PC-3 (cell line): ENCODE measurements at regions not wholly inside any gene's neighbourhood (a gene's known extent, or its start where the extent isn't known, plus 50 kb on each side); places are given as distances from the start of the nearest gene placed in this dataset.
A peak's percentile ranks its signal among the peaks of the same experiment; 100 is the strongest.

ENCODE experiments used
- ATAC-seq: fragments of 200-7000 bp; cut with Tn5 transposase; 2 replicates; pipeline ENCODE4 v1.9.1; 2020; ENCODE audit warnings: mild to moderate bottlenecking, moderate library complexity
- BruUV-seq: library from RNA; stranded (reverse); fragments of 400-500 nt; replicated peaks from 2 replicates; lab custom pipeline; 2021; lab: Mats Ljungman, UMichigan
- CTCF ChIA-PET: fragments of 300-600 bp; sonication (Branson Sonifier 250); formaldehyde crosslinking; loops from one replicate; lab custom pipeline; 2022; ENCODE audit warnings: antibody characterized with exemption; lab: Charles Lee
- POLR2A ChIA-PET: fragments of 300-600 bp; sonication (Branson Sonifier 250); formaldehyde crosslinking; loops from one replicate; lab custom pipeline; 2022; ENCODE audit warnings: antibody characterized with exemption; ENCODE audit not compliant: unreplicated experiment; lab: Charles Lee
- DNase-seq: peaks from one replicate; pipeline ENCODE4 v3.0.0-alpha.2; 2015
- H2AFZ ChIP-seq: fragments of 300-600 bp; sonication (generic); 2 replicates; pipeline ENCODE4 v1.6.0; 2016; ENCODE audit warnings: antibody characterized with exemption, low read length
- H3F3A ChIP-seq: fragments of 300-600 bp; sonication (generic); one replicate; pipeline ENCODE4 v1.6.0; 2017; ENCODE audit warnings: antibody characterized with exemption, low read length, control low read depth, mild to moderate bottlenecking; ENCODE audit not compliant: unreplicated experiment
- H3K27ac ChIP-seq: fragments of 300-600 bp; sonication (generic); 2 replicates; pipeline ENCODE4 v1.5.1; 2016; ENCODE audit warnings: mild to moderate bottlenecking, low read length
- H3K27me3 ChIP-seq: fragments of 300-600 bp; sonication (generic); 2 replicates; pipeline ENCODE4 v1.6.1; 2016; ENCODE audit warnings: low read length, mixed read lengths
- H3K36me3 ChIP-seq: fragments of 300-600 bp; sonication (generic); 2 replicates; pipeline ENCODE4 v1.6.1; 2016; ENCODE audit warnings: low read depth, mixed run types, low read length, mixed read lengths
- H3K4me1 ChIP-seq: fragments of 300-600 bp; sonication (generic); 2 replicates; pipeline ENCODE4 v1.5.1; 2016; ENCODE audit warnings: low read length; ENCODE audit not compliant: insufficient read depth
- H3K4me2 ChIP-seq: fragments of 300-600 bp; sonication (generic); 2 replicates; pipeline ENCODE4 v1.6.0; 2016; ENCODE audit warnings: low read length
- H3K4me3 ChIP-seq: fragments of 300-600 bp; sonication (generic); 2 replicates; pipeline ENCODE4 v1.5.1; 2016; ENCODE audit warnings: mild to moderate bottlenecking, low read length, mixed read lengths
- H3K79me2 ChIP-seq: fragments of 300-600 bp; sonication (generic); 2 replicates; pipeline ENCODE4 v1.6.1; 2017; ENCODE audit warnings: low read length, mixed read lengths
- H3K9ac ChIP-seq: fragments of 300-600 bp; sonication (generic); 2 replicates; pipeline ENCODE4 v1.6.0; 2016; ENCODE audit warnings: mild to moderate bottlenecking, low read length
- H3K9me2 ChIP-seq: fragments of 300-600 bp; sonication (generic); replicated peaks from 2 replicates; pipeline ENCODE4 v1.6.1; 2016; ENCODE audit warnings: mixed run types, low read length, mixed read lengths
- H3K9me3 ChIP-seq: fragments of 300-600 bp; sonication (generic); 2 replicates; pipeline ENCODE4 v1.6.1; 2016; ENCODE audit warnings: low read length, mixed read lengths
- H4K20me1 ChIP-seq: fragments of 300-600 bp; sonication (generic); 2 replicates; pipeline ENCODE4 v1.6.1; 2016; ENCODE audit warnings: low read length, mixed read lengths
- EZH2 ChIP-seq: fragments of 300-600 bp; sonication (generic); IDR thresholded peaks from one replicate; pipeline ENCODE4 v1.6.1; 2017; ENCODE audit warnings: antibody characterized with exemption, mild to moderate bottlenecking, low read length; ENCODE audit not compliant: unreplicated experiment
- EZH2phosphoT487 ChIP-seq: fragments of 300-600 bp; sonication (generic); IDR thresholded peaks from 2 replicates; pipeline ENCODE4 v1.6.1; 2018; ENCODE audit warnings: mild to moderate bottlenecking, antibody characterized with exemption, low read length, borderline replicate concordance
- intact Hi-C: fragments of 100-400 bp; cut with micrococcal nuclease; formaldehyde crosslinking; loops from 2 replicates; pipeline ENCODE4 v1.9.0; 2023
- TF ChIP-seq, protein P1 (sequence below): fragments of 300-600 bp; sonication (generic); conservative IDR thresholded peaks from 2 replicates; pipeline ENCODE4 v1.5.1; 2017; ENCODE audit warnings: antibody characterized with exemption, low read depth, mild to moderate bottlenecking, low read length

GRCh38 chr10:43815181-43815885 lies 166.7 kb upstream of the ZNF32 start:
- ATAC-seq (no peak), DNase-seq (no peak)
- CTCF ChIA-PET: no interaction called here
- Histone ChIP-seq H3K4me1 (no peaks in the 10 kb centered on the region), H3K27me3 (0 out of 2 replicates have a peak, but pooled peaks cover 5% of the 10 kb centered on the region), H3K9ac (no peak overlapping the region), H4K20me1 (no peaks in the 10 kb centered on the region), H3K4me3 (no peak overlapping the region), H3K9me3 (no peaks in the 10 kb centered on the region), H3K4me2 (peak overlapping the region; percentile 43; the same call in 1 of the 2 replicates), H3K9me2 (no peaks in the 10 kb centered on the region), H3K27ac (no peak overlapping the region), H3F3A (no peaks in the 10 kb centered on the region), H3K36me3 (no peaks in the 10 kb centered on the region), H2AFZ (peak overlapping the region; percentile 64), H3K79me2 (no peaks in the 10 kb centered on the region)
- intact Hi-C loops: loop anchor here (2.0 kb wide), 1 partner anchor 73 kb away; no protein-coding TSS in a partner anchor
- TF ChIP-seq EZH2phosphoT487 (no peak), EZH2 (no peak)
- TF ChIP-seq, protein P1, sequence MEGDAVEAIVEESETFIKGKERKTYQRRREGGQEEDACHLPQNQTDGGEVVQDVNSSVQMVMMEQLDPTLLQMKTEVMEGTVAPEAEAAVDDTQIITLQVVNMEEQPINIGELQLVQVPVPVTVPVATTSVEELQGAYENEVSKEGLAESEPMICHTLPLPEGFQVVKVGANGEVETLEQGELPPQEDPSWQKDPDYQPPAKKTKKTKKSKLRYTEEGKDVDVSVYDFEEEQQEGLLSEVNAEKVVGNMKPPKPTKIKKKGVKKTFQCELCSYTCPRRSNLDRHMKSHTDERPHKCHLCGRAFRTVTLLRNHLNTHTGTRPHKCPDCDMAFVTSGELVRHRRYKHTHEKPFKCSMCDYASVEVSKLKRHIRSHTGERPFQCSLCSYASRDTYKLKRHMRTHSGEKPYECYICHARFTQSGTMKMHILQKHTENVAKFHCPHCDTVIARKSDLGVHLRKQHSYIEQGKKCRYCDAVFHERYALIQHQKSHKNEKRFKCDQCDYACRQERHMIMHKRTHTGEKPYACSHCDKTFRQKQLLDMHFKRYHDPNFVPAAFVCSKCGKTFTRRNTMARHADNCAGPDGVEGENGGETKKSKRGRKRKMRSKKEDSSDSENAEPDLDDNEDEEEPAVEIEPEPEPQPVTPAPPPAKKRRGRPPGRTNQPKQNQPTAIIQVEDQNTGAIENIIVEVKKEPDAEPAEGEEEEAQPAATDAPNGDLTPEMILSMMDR: no peak
- no TSS peak for BruUV-seq
- POLR2A ChIA-PET: no interaction called here

DNA sequence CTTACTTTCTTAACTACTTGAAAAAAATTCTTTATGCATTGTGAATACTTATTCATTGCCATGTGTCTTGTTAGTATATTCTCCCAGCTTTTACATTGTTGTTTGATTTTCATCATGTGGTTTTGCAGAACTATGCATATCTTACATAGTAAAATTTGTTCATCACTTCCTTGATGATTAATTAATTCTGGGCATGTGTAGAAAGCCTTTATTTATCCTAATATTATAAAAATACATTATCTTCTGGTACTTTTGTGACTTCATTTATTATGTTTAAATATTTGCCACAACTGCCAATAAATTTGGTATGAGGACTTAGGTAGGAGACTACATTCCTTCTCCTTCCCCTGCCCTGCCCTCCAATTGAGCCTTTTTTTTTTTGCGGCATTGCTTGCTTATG lies 166.0 kb upstream of the ZNF32 start:
- Histone ChIP-seq H3K9me2 (no peaks in the 10 kb centered on the region), H3K9me3 (no peaks in the 10 kb centered on the region), H3K4me2 (no peak overlapping the region), H3F3A (no peaks in the 10 kb centered on the region), H3K27ac (no peak overlapping the region), H3K36me3 (no peaks in the 10 kb centered on the region), H2AFZ (no peak overlapping the region), H3K4me1 (no peaks in the 10 kb centered on the region), H3K27me3 (no peaks in the 10 kb centered on the region), H3K9ac (no peak overlapping the region), H3K79me2 (no peaks in the 10 kb centered on the region), H4K20me1 (no peaks in the 10 kb centered on the region), H3K4me3 (no peak overlapping the region)
- ChIA-PET POLR2A (no interaction called here), CTCF (no interaction called here)
- DNase-seq (peak; percentile 16), ATAC-seq (peak; percentile 77)
- intact Hi-C loops: loop anchor here (1.0 to 2.0 kb wide), 2 partner anchors 49 to 74 kb away; no protein-coding TSS in a partner anchor
- BruUV-seq: no TSS peak
- TF ChIP-seq, protein P1: no peak
- TF ChIP-seq EZH2phosphoT487 (no peak), EZH2 (no peak)

DNA sequence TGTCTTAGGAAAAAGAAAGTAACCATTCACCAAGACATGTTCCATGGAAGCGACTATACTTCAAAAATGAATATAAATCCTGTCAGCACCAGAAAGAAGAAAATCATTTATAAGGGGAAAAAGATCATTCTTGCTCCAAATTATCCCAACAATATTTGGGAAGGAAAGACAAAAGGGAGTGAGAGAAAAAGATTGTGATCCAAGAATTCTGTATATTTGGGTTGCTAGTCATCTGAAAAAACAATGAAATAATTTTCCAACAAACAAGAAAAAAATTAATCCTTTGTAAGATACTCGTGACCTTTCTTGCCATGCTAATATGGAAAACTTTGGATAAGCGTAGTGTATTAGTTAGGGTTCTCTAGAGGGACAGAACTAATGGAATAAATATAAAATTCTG lies 163.2 kb upstream of the ZNF32 start:
- no peak overlapping the region for H2AFZ ChIP-seq
- H3K4me1 ChIP-seq: no peaks in the 10 kb centered on the region
- no peaks in the 10 kb centered on the region for H4K20me1 ChIP-seq
- H3F3A ChIP-seq: no peaks in the 10 kb centered on the region
- ATAC-seq (no peak), DNase-seq (no peak)
- no peak overlapping the region for H3K4me2 ChIP-seq
- H3K9ac ChIP-seq: no peak overlapping the region
- H3K9me2 ChIP-seq: no peaks in the 10 kb centered on the region
- H3K36me3 ChIP-seq: no peaks in the 10 kb centered on the region
- intact Hi-C loops: no loop called here
- H3K9me3 ChIP-seq: no peaks in the 10 kb centered on the region
- ChIA-PET POLR2A (no interaction called here), CTCF (no interaction called here)
- TF ChIP-seq EZH2phosphoT487: no peak
- no peak for TF ChIP-seq EZH2
- TF ChIP-seq, protein P1: no peak
- no TSS peak for BruUV-seq
- no peak overlapping the region for H3K27ac ChIP-seq
- no peaks in the 10 kb centered on the region for H3K79me2 ChIP-seq
- no peak overlapping the region for H3K4me3 ChIP-seq
- H3K27me3 ChIP-seq: no peaks in the 10 kb centered on the region
